Endothelial cell of umbilical vein (primary cell): ENCODE measurements at regions not wholly inside any gene's neighbourhood (a gene's known extent, or its start where the extent isn't known, plus 50 kb on each side); places are given as distances from the start of the nearest gene placed in this dataset.

ENCODE experiments used
- CTCF ChIP-seq, 2 donors: IDR thresholded peaks; 1 replicate in 1 of 2; 2 replicates in 1 of 2; pipeline ENCODE4 v1.5.1; 2011; ENCODE audit warnings: low read length in 2 of 2, mild to moderate bottlenecking in 2 of 2, moderate library complexity in 2 of 2, control low read depth in 1 of 2, inconsistent platforms in 1 of 2, low read depth in 1 of 2; ENCODE audit not compliant: insufficient read depth in 1 of 2; ENCODE audit errors: extremely low read depth in 1 of 2
- EZH2 ChIP-seq: IDR thresholded peaks from 2 replicates; pipeline ENCODE4 v1.6.1; 2012; ENCODE audit warnings: borderline replicate concordance, low read depth, mild to moderate bottlenecking, moderate library complexity, low read length, inconsistent platforms; ENCODE audit not compliant: severe bottlenecking
- FOS ChIP-seq: IDR thresholded peaks from 2 replicates; pipeline ENCODE4 v1.6.1; 2011; ENCODE audit warnings: mild to moderate bottlenecking, low read length, moderate library complexity, borderline replicate concordance; ENCODE audit not compliant: insufficient read depth
- MAX ChIP-seq: IDR thresholded peaks from 2 replicates; pipeline ENCODE4 v1.6.1; 2011; ENCODE audit not compliant: insufficient read depth, insufficient read length
- POLR2A ChIP-seq: IDR thresholded peaks from 2 replicates; pipeline ENCODE4 v1.6.1; 2012; ENCODE audit warnings: low read depth, mild to moderate bottlenecking, control low read depth, low read length

GRCh38 chr5:71886406-71886805 is 167.3 kb downstream of the CARTPT start:
- TF ChIP-seq CTCF (IDR thresholded peaks at IDR 0.05; ENCODE audit: extremely low read depth in 1 of 2, insufficient read depth in 1 of 2, low read depth in 1 of 2, low read length in 2 of 2) (no peak), POLR2A (no peak), EZH2 (no peak), FOS (no peak), MAX (no peak)
